ENCODE measurements at regions not wholly inside any gene's neighbourhood (a gene's known extent, or its start where the extent isn't known, plus 50 kb on each side); places are given as distances from the start of the nearest gene placed in this dataset.

GRCh38 chr12:87930033-87930432 lies 99.2 kb downstream of the C12orf50 start:
- DNase-seq: no peak

- no peak for DNase-seq
These were observed 99.9 kb downstream of the C12orf50 start for GRCh38 chr12:87929346-87929745.

GRCh38 chr12:87928031-87928430 lies 101.2 kb downstream of the C12orf50 start:
- DNase-seq: no peak

- DNase-seq: no peak
These were observed 104.2 kb downstream of the C12orf50 start for GRCh38 chr12:87925021-87925420.

- no peak for DNase-seq
These were observed 105.1 kb downstream of the C12orf50 start for GRCh38 chr12:87924149-87924548.

- no peak for DNase-seq
These were observed 105.8 kb downstream of the C12orf50 start for GRCh38 chr12:87923361-87923760.

GRCh38 chr12:87922736-87923135 lies 106.5 kb downstream of the C12orf50 start:
- no peak for DNase-seq

- no peak for DNase-seq
These were observed 107.6 kb downstream of the C12orf50 start for GRCh38 chr12:87921621-87922020.

- no peak for DNase-seq
These were observed 109.1 kb downstream of the C12orf50 start for GRCh38 chr12:87920139-87920538.

- DNase-seq: no peak
These were observed 127.7 kb downstream of the C12orf50 start for GRCh38 chr12:87901457-87901856.

GRCh38 chr12:87897662-87898061 lies 131.5 kb downstream of the C12orf50 start:
- DNase-seq: no peak

- no peak for DNase-seq
These were observed 145.4 kb downstream of the C12orf50 start for GRCh38 chr12:87883806-87884205.

GRCh38 chr12:87879141-87879540 lies 150.1 kb downstream of the C12orf50 start:
- DNase-seq: no peak

- no peak for DNase-seq
These were observed 158.4 kb downstream of the C12orf50 start for GRCh38 chr12:87870493-87871460.

- DNase-seq: no peak
These were observed 159.1 kb downstream of the C12orf50 start for GRCh38 chr12:87870061-87870460.

- peak in 1 of 2 experiments; percentile 1 for DNase-seq
These were observed 162.5 kb downstream of the C12orf50 start for GRCh38 chr12:87866578-87867292.

GRCh38 chr12:87861791-87862190 lies 167.4 kb downstream of the C12orf50 start:
- DNase-seq: no peak

- DNase-seq: peak in 1 of 2 experiments; percentile 5
These were observed 175.7 kb downstream of the C12orf50 start for GRCh38 chr12:87853448-87854003.

GRCh38 chr12:87849074-87849473 lies 180.1 kb downstream of the C12orf50 start:
- no peak for DNase-seq

- DNase-seq: peak; percentile 9 to 62
These were observed 180.8 kb downstream of the C12orf50 start for GRCh38 chr12:87848248-87848868.

- no peak for DNase-seq
These were observed 182.1 kb downstream of the C12orf50 start for GRCh38 chr12:87847147-87847546.

- no peak for DNase-seq
These were observed 183.2 kb downstream of the C12orf50 start for GRCh38 chr12:87846045-87846444.

GRCh38 chr12:87841935-87842334 lies 187.3 kb downstream of the C12orf50 start:
- DNase-seq: no peak

Data from NCI-H526 (cell line).